DND-41 (cell line): ENCODE measurements at regions not wholly inside any gene's neighbourhood (a gene's known extent, or its start where the extent isn't known, plus 50 kb on each side); places are given as distances from the start of the nearest gene placed in this dataset.

Experiments
- ATAC-seq: fragments of 200-7000 bp; cut with Tn5 transposase; 3 replicates; pipeline ENCODE4 v1.9.1; 2021; ENCODE audit warnings: low read depth; ENCODE audit not compliant: insufficient read depth
- DNase-seq: peaks from one replicate; pipeline ENCODE4 v3.0.0-alpha.2; 2020
- H2AFZ ChIP-seq: 2 replicates; pipeline ENCODE4 v1.6.0; 2012; ENCODE audit warnings: low read depth, low read length
- H3K27ac ChIP-seq: 2 replicates; pipeline ENCODE4 v1.5.1; 2012; ENCODE audit warnings: low read length, inconsistent platforms
- H3K27me3 ChIP-seq: fragments of 200-600 bp; sonication (generic); 2 replicates; pipeline ENCODE4 v1.6.0; 2012; ENCODE audit warnings: low read length, mild to moderate bottlenecking, inconsistent platforms; ENCODE audit not compliant: insufficient read depth, poor library complexity
- H3K36me3 ChIP-seq: 2 replicates; pipeline ENCODE4 v1.5.1; 2012; ENCODE audit warnings: low read length, inconsistent platforms; ENCODE audit not compliant: insufficient read depth
- H3K4me1 ChIP-seq: 2 replicates; pipeline ENCODE4 v1.5.1; 2012; ENCODE audit warnings: mild to moderate bottlenecking, low read length; ENCODE audit not compliant: insufficient read depth
- H3K4me2 ChIP-seq: 2 replicates; pipeline ENCODE4 v1.6.0; 2012; ENCODE audit warnings: mild to moderate bottlenecking, moderate library complexity, low read length, inconsistent platforms; ENCODE audit not compliant: insufficient read depth
- H3K4me3 ChIP-seq, 2 experiments: fragments of 200-600 bp in 1 of 2; shearing (Covaris generic) in 1 of 2; 2 replicates each; pipeline ENCODE4 v1.5.1; 2012 to 2016; ENCODE audit warnings: inconsistent platforms in 2 of 2, low read length in 2 of 2, mild to moderate bottlenecking in 2 of 2, low read depth in 1 of 2, moderate library complexity in 1 of 2
- H3K79me2 ChIP-seq: 2 replicates; pipeline ENCODE4 v1.6.0; 2012; ENCODE audit warnings: low read length, inconsistent platforms; ENCODE audit not compliant: insufficient read depth
- H3K9ac ChIP-seq: 2 replicates; pipeline ENCODE4 v1.6.0; 2012; ENCODE audit warnings: low read depth, mild to moderate bottlenecking, inconsistent platforms, low read length, moderate library complexity
- H3K9me3 ChIP-seq: 2 replicates; pipeline ENCODE4 v1.5.1; 2012; ENCODE audit warnings: low read length, moderate library complexity, mild to moderate bottlenecking, inconsistent platforms; ENCODE audit not compliant: insufficient read depth, severe bottlenecking
- H4K20me1 ChIP-seq: 2 replicates; pipeline ENCODE4 v1.6.0; 2012; ENCODE audit warnings: low read length; ENCODE audit not compliant: insufficient read depth
- EZH2 ChIP-seq: IDR thresholded peaks from 3 replicates; pipeline ENCODE4 v1.6.1; 2012; ENCODE audit warnings: borderline replicate concordance, low read depth, mild to moderate bottlenecking, moderate library complexity, low read length, inconsistent platforms; ENCODE audit not compliant: severe bottlenecking
- TF ChIP-seq, protein P1 (sequence below): IDR thresholded peaks from 2 replicates; pipeline ENCODE4 v1.5.1; 2012; ENCODE audit warnings: borderline replicate concordance, low read length, moderate library complexity, mild to moderate bottlenecking; ENCODE audit not compliant: poor library complexity, severe bottlenecking; ENCODE audit errors: extremely low read depth

GRCh38 chr19:30073152-30074000 is 131.3 kb downstream of the URI1 start:
- no peak overlapping the region for H3K9ac ChIP-seq
- no peak overlapping the region for H3K4me3 ChIP-seq
- no peaks in the 10 kb centered on the region for H3K79me2 ChIP-seq
- no peak overlapping the region for H2AFZ ChIP-seq
- no peaks in the 10 kb centered on the region for H3K4me1 ChIP-seq
- no peak for ATAC-seq
- H3K36me3 ChIP-seq: no peaks in the 10 kb centered on the region
- peaks cover 6% of the 10 kb centered on the region for H3K27me3 ChIP-seq
- H3K9me3 ChIP-seq: no peaks in the 10 kb centered on the region
- no peaks in the 10 kb centered on the region for H4K20me1 ChIP-seq
- no peak overlapping the region for H3K4me2 ChIP-seq
- DNase-seq: no peak
- no peak overlapping the region for H3K27ac ChIP-seq
- no peak for TF ChIP-seq EZH2
- TF ChIP-seq, protein P1, sequence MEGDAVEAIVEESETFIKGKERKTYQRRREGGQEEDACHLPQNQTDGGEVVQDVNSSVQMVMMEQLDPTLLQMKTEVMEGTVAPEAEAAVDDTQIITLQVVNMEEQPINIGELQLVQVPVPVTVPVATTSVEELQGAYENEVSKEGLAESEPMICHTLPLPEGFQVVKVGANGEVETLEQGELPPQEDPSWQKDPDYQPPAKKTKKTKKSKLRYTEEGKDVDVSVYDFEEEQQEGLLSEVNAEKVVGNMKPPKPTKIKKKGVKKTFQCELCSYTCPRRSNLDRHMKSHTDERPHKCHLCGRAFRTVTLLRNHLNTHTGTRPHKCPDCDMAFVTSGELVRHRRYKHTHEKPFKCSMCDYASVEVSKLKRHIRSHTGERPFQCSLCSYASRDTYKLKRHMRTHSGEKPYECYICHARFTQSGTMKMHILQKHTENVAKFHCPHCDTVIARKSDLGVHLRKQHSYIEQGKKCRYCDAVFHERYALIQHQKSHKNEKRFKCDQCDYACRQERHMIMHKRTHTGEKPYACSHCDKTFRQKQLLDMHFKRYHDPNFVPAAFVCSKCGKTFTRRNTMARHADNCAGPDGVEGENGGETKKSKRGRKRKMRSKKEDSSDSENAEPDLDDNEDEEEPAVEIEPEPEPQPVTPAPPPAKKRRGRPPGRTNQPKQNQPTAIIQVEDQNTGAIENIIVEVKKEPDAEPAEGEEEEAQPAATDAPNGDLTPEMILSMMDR: no peak

DNA sequence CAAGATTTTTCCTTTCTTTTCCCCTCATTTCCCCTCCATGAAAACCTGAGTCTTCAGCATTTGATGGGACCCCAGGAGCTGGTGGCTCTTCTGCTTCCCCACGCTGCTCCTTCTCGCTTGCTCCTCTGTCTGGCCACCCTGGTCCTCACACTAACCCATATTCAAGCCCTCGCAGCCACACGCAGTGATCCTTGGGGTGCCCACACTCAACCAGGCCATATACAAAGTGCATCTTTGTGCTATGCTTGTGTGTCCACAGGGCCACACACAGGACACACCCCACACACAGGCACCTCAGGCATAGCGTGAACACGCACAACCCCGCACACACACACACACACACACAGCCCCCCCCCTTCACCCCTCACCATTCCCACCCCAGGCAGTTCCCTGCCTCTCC is 132.1 kb downstream of the URI1 start:
- H2AFZ ChIP-seq: no peak overlapping the region
- H3K4me1 ChIP-seq: no peaks in the 10 kb centered on the region
- peaks cover 6% of the 10 kb centered on the region for H3K27me3 ChIP-seq

DNA sequence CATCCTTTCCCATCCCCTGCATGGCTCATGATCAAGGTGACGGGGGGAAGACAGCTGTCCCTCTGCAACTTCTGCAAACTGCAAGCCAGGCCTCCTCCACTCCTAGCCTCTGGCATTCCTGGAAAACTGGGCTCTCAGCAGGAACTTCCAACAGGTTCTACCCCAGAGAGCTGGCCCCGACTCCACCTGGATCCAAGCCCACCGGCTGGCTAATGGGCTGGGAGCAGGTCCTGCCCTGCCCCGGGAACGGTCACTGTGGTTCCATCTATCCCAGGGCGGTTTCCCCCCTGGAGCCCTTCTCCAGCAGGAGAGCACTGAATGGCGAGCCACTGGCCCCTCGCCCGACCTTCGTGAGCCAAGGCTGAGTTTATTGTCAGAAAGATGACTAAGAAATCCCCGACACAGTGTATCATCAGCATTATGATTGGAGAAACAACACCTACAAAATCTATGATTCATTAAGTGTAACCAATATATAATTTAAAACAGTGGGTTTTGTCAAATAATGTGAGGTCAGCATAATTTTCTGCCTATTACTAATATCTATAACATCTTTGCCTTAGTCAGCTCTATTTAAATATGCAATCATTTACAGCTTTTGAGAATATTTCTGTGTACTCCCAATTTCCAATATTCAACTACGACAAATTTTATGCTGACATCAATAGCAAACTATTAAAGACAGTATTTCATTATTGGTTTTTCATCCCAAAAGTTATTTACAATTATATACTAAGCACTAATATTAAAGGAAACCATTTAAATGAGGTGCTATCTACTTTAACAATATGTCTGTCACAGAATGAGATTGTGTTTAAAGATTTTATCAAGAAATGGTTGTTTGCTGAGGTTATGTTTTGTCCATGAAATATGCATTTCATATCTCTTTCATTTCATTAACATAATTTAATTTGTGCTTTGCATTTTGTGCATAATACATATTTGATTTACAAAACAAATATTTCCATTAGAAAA is 133.0 kb downstream of the URI1 start:
- no peak overlapping the region for H3K4me2 ChIP-seq
- no peak for ATAC-seq
- H4K20me1 ChIP-seq: no peaks in the 10 kb centered on the region
- H2AFZ ChIP-seq: no peak overlapping the region
- no peak for TF ChIP-seq EZH2
- TF ChIP-seq, protein P1: no peak
- no peak for DNase-seq
- H3K4me1 ChIP-seq: no peaks in the 10 kb centered on the region
- no peak overlapping the region for H3K27ac ChIP-seq
- H3K79me2 ChIP-seq: no peaks in the 10 kb centered on the region
- H3K4me3 ChIP-seq: no peak overlapping the region
- H3K9ac ChIP-seq: no peak overlapping the region
- peaks cover 6% of the 10 kb centered on the region for H3K27me3 ChIP-seq
- no peaks in the 10 kb centered on the region for H3K9me3 ChIP-seq
- no peaks in the 10 kb centered on the region for H3K36me3 ChIP-seq

More for the DNA sequence above, 132.1 kb downstream of the URI1 start:
- H4K20me1 ChIP-seq: no peaks in the 10 kb centered on the region
- TF ChIP-seq, protein P1: no peak
- no peak for TF ChIP-seq EZH2
- no peak overlapping the region for H3K27ac ChIP-seq
- H3K79me2 ChIP-seq: no peaks in the 10 kb centered on the region
- no peaks in the 10 kb centered on the region for H3K36me3 ChIP-seq
- no peak overlapping the region for H3K9ac ChIP-seq
- DNase-seq: no peak
- H3K4me3 ChIP-seq: no peak overlapping the region
- H3K4me2 ChIP-seq: no peak overlapping the region
- no peaks in the 10 kb centered on the region for H3K9me3 ChIP-seq
- no peak for ATAC-seq
